OCI-LY7 (cell line): ENCODE measurements at regions not wholly inside any gene's neighbourhood (a gene's known extent, or its start where the extent isn't known, plus 50 kb on each side); places are given as distances from the start of the nearest gene placed in this dataset.

Experiments
- BruUV-seq: library from RNA; stranded (reverse); fragments of 400-500 nt; replicated peaks from 2 replicates; lab custom pipeline; 2021; lab: Mats Ljungman, UMichigan
- CTCF ChIA-PET: fragments of 300-600 bp; sonication (Branson Sonifier 250); formaldehyde crosslinking; loops from one replicate; lab custom pipeline; 2022; ENCODE audit warnings: antibody characterized with exemption; ENCODE audit not compliant: unreplicated experiment; lab: Charles Lee
- POLR2A ChIA-PET: fragments of 300-600 bp; sonication (Branson Sonifier 250); formaldehyde crosslinking; loops from one replicate; lab custom pipeline; 2022; ENCODE audit warnings: antibody characterized with exemption; lab: Charles Lee
- DNase-seq: peaks from one replicate; pipeline ENCODE4 v3.0.0-alpha.2; 2015; ENCODE audit warnings: low spot score
- H2AFZ ChIP-seq: fragments of 200-600 bp; sonication (generic), shearing (Covaris generic); 2 replicates; pipeline ENCODE4 v1.6.1; 2014; ENCODE audit warnings: mild to moderate bottlenecking, antibody characterized with exemption, low read length, moderate library complexity
- H3K27ac ChIP-seq: fragments of 200-600 bp; sonication (generic); 2 replicates; pipeline ENCODE4 v1.5.1; 2014; ENCODE audit warnings: mixed run types, low read depth, mild to moderate bottlenecking, moderate library complexity, low read length, inconsistent platforms; ENCODE audit not compliant: poor library complexity, severe bottlenecking
- H3K36me3 ChIP-seq: fragments of 200-600 bp; sonication (generic); 2 replicates; pipeline ENCODE4 v1.6.1; 2014; ENCODE audit warnings: mild to moderate bottlenecking, antibody characterized with exemption, low read length, moderate library complexity, mixed read lengths; ENCODE audit not compliant: insufficient read depth
- H3K4me1 ChIP-seq: fragments of 200-600 bp; sonication (generic); 2 replicates; pipeline ENCODE4 v1.5.1; 2014; ENCODE audit warnings: mild to moderate bottlenecking, low read length; ENCODE audit not compliant: insufficient read depth, poor library complexity, severe bottlenecking
- H3K4me2 ChIP-seq: fragments of 200-600 bp; sonication (generic); 2 replicates; pipeline ENCODE4 v1.6.1; 2014; ENCODE audit warnings: mild to moderate bottlenecking, low read length
- H3K4me3 ChIP-seq: fragments of 200-600 bp; sonication (generic); 2 replicates; pipeline ENCODE4 v1.5.1; 2014; ENCODE audit warnings: mild to moderate bottlenecking, low read depth, low read length; ENCODE audit not compliant: poor library complexity, severe bottlenecking
- H3K79me2 ChIP-seq: fragments of 200-600 bp; sonication (generic); 2 replicates; pipeline ENCODE4 v1.6.1; 2016; ENCODE audit warnings: low read depth, mild to moderate bottlenecking, low read length, moderate library complexity, mixed read lengths; ENCODE audit not compliant: insufficient read depth
- H3K9me2 ChIP-seq: fragments of 200-600 bp; sonication (generic); 2 replicates; pipeline ENCODE4 v1.6.1; 2016; ENCODE audit warnings: mild to moderate bottlenecking, low read length, mixed read lengths; ENCODE audit not compliant: insufficient read depth
- H3K9me3 ChIP-seq: fragments of 200-600 bp; sonication (generic); 2 replicates; pipeline ENCODE4 v1.6.1; 2014; ENCODE audit warnings: mild to moderate bottlenecking, mixed run types, low read length, mixed read lengths
- H4K20me1 ChIP-seq: fragments of 200-600 bp; sonication (generic); 2 replicates; pipeline ENCODE4 v1.6.1; 2014; ENCODE audit warnings: mild to moderate bottlenecking, antibody characterized with exemption, low read length, moderate library complexity, mixed read lengths; ENCODE audit not compliant: insufficient read depth
- EZH2phosphoT487 ChIP-seq: fragments of 200-600 bp; sonication (generic); IDR thresholded peaks from 2 replicates; pipeline ENCODE4 v1.6.1; 2018; ENCODE audit warnings: low read depth, borderline replicate concordance, mild to moderate bottlenecking, mixed run types, antibody characterized with exemption, low read length, moderate library complexity, mixed read lengths
- intact Hi-C: fragments of 100-400 bp; cut with micrococcal nuclease; formaldehyde crosslinking; loops from one replicate; pipeline ENCODE4 v1.10.0; 2022; ENCODE audit not compliant: unreplicated experiment
- TF ChIP-seq, protein P1 (sequence below): fragments of 200-600 bp; sonication (generic); conservative IDR thresholded peaks from 2 replicates; pipeline ENCODE4 v1.5.1; 2014; ENCODE audit warnings: mild to moderate bottlenecking, antibody characterized with exemption, low read length, moderate library complexity, mixed read lengths

DNA sequence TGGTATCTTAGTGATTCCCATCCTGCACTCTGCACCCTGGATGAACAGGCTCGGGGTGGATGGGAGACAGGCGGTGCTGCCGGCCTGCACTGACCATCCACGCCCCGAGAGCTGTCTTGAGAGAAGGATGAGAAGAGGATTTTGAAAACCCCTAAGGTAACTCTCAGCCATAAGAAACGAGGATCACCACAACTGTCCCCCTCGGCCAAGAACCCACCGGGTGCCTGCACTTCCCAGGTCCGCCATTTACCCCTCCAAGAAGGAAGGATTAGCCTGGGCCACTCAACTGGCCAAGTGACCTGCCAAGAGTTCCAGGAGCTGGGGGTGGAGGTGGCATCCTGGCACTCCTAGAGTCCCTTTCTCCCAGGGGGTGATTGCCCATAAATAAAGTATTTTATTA, 302.4 kb upstream of the TNRC6C start:
- no peak overlapping the region for H3K4me2 ChIP-seq
- CTCF ChIA-PET: no interaction called here
- H3K27ac ChIP-seq: no peak overlapping the region
- H3K36me3 ChIP-seq: no peaks in the 10 kb centered on the region
- no peak overlapping the region for H3K4me3 ChIP-seq
- no TSS peak for BruUV-seq
- no peaks in the 10 kb centered on the region for H3K9me3 ChIP-seq
- DNase-seq: no peak
- intact Hi-C loops: no loop called here
- no peaks in the 10 kb centered on the region for H4K20me1 ChIP-seq
- POLR2A ChIA-PET: no interaction called here
- H2AFZ ChIP-seq: no peak overlapping the region
- TF ChIP-seq, protein P1, sequence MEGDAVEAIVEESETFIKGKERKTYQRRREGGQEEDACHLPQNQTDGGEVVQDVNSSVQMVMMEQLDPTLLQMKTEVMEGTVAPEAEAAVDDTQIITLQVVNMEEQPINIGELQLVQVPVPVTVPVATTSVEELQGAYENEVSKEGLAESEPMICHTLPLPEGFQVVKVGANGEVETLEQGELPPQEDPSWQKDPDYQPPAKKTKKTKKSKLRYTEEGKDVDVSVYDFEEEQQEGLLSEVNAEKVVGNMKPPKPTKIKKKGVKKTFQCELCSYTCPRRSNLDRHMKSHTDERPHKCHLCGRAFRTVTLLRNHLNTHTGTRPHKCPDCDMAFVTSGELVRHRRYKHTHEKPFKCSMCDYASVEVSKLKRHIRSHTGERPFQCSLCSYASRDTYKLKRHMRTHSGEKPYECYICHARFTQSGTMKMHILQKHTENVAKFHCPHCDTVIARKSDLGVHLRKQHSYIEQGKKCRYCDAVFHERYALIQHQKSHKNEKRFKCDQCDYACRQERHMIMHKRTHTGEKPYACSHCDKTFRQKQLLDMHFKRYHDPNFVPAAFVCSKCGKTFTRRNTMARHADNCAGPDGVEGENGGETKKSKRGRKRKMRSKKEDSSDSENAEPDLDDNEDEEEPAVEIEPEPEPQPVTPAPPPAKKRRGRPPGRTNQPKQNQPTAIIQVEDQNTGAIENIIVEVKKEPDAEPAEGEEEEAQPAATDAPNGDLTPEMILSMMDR: no peak
- no peak for TF ChIP-seq EZH2phosphoT487
- no peaks in the 10 kb centered on the region for H3K79me2 ChIP-seq
- H3K4me1 ChIP-seq: no peaks in the 10 kb centered on the region
- H3K9me2 ChIP-seq: no peaks in the 10 kb centered on the region

DNA sequence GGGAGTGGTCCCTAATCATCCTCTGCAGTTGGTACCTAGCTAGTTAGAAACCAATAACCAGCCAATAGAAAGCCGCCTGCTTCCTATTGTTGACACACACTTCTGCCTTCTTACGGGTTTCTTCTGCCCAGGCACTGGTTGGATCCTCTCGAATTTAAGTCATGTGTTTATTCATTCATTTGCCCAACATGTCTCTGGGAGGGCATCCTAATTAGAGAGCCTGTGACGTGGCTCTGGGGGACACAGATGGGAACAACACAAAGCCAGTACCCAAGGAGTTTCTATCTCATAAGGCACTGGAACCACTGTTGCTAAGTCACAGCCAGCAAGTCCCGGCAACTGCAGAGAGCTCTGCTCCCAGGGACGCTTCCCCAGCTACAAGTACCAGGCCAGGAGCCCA, 300.7 kb upstream of the TNRC6C start:
- no peaks in the 10 kb centered on the region for H3K4me1 ChIP-seq
- H2AFZ ChIP-seq: no peak overlapping the region
- H3K9me2 ChIP-seq: no peaks in the 10 kb centered on the region
- no peaks in the 10 kb centered on the region for H3K36me3 ChIP-seq
- no peaks in the 10 kb centered on the region for H4K20me1 ChIP-seq
- no peaks in the 10 kb centered on the region for H3K79me2 ChIP-seq
- H3K4me2 ChIP-seq: no peak overlapping the region
- CTCF ChIA-PET: no interaction called here
- DNase-seq: no peak
- H3K4me3 ChIP-seq: no peak overlapping the region
- no peak for TF ChIP-seq EZH2phosphoT487
- TF ChIP-seq, protein P1: no peak
- no peaks in the 10 kb centered on the region for H3K9me3 ChIP-seq
- intact Hi-C loops: no loop called here
- BruUV-seq: no TSS peak
- POLR2A ChIA-PET: interaction anchor here (0.7 kb wide), 1 partner anchor 9 kb away, joined by 3 read pairs; no protein-coding TSS in a partner anchor
- H3K27ac ChIP-seq: no peak overlapping the region

DNA sequence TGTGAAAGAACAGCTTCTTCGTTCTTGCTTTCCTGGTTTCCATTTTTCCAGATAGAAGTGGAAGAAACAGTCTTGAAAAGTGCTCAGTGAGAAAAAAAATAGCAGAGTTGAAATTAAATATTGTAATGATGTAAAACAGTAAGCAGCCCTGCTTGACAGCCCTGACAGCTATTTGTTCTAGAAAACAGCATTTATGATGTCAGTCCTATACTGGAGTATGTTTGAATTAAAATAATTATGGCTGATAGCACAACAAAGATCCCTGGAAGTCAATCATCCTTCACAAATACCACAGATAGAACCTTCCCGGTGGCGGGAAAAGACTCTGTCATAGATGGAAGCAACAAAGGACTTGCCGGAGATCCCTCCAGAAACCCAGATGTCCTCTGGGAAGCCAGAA, 298.0 kb upstream of the TNRC6C start:
- H3K4me2 ChIP-seq: no peak overlapping the region
- H4K20me1 ChIP-seq: no peaks in the 10 kb centered on the region
- BruUV-seq: no TSS peak
- no peaks in the 10 kb centered on the region for H3K36me3 ChIP-seq
- intact Hi-C loops: no loop called here
- no peak for DNase-seq
- no peak overlapping the region for H2AFZ ChIP-seq
- no peak overlapping the region for H3K4me3 ChIP-seq
- TF ChIP-seq, protein P1: no peak
- no peak for TF ChIP-seq EZH2phosphoT487
- H3K27ac ChIP-seq: no peak overlapping the region
- CTCF ChIA-PET: no interaction called here
- H3K9me2 ChIP-seq: no peaks in the 10 kb centered on the region
- POLR2A ChIA-PET: interaction anchor here (0.7 kb wide), 1 partner anchor 181 kb away, joined by 5 read pairs; no protein-coding TSS in a partner anchor
- H3K79me2 ChIP-seq: no peaks in the 10 kb centered on the region
- H3K4me1 ChIP-seq: no peaks in the 10 kb centered on the region
- no peaks in the 10 kb centered on the region for H3K9me3 ChIP-seq
